ENCODE measurements at regions not wholly inside any gene's neighbourhood (a gene's known extent, or its start where the extent isn't known, plus 50 kb on each side); places are given as distances from the start of the nearest gene placed in this dataset.
"Not testable (repeated sequence)": the region's sequence is repeated elsewhere in the genome, so short reads cannot be mapped to it uniquely, and the experiment has no call there.

GRCh38 chr4:77353724-77354315, 196.8 kb downstream of the CCNG2 start:
- intact Hi-C loops (cut with DNase I; ENCODE audit: low total_unique reads); H3K27ac ChIP-seq; H3K27me3 ChIP-seq; H3K36me3 ChIP-seq; DNase-seq; H3K4me1 ChIP-seq; H3K9me3 ChIP-seq; H3K4me3 ChIP-seq: not testable (repeated sequence)
- peak in 1 of 5 experiments; percentile 39 for TF ChIP-seq CTCF (IDR thresholded peaks at IDR 0.05)
- WGBS, 2 donors (ENCODE audit: low coverage in 1 of 2), result 75% methylated on average over 4 of the region's 5 CpGs; no CpG with 5 or more reads in 1 of the 2 donors
- in situ Hi-C loops (cut with MboI; ENCODE audit: low pct_ligation_motif_present in 1 of 4, low pct_unique_long_range_greater_than_20kb in 1 of 4, low sequenced_read_pairs in 3 of 4), result loop anchor here in 2 of 4 donors (10.0 kb wide), 1 partner anchor 109 kb away; no protein-coding TSS in a partner anchor

GRCh38 chr4:77354550-77354949, 197.5 kb downstream of the CCNG2 start:
- in situ Hi-C loops (cut with MboI; ENCODE audit: low pct_ligation_motif_present in 1 of 4, low pct_unique_long_range_greater_than_20kb in 1 of 4, low sequenced_read_pairs in 3 of 4) (loop anchor here in 2 of 4 donors (10.0 kb wide), 1 partner anchor 110 kb away; no protein-coding TSS in a partner anchor), intact Hi-C loops (cut with DNase I; ENCODE audit: low total_unique reads) (no loop called here)
- TF ChIP-seq EP300 (IDR thresholded peaks at IDR 0.05; ENCODE audit: low read depth) (no peak), POLR2AphosphoS5 (IDR thresholded peaks at IDR 0.05) (no peak), POLR2A (IDR thresholded peaks at IDR 0.05) (no peak), CTCF (IDR thresholded peaks at IDR 0.05) (no peak)
- H3K4me1 ChIP-seq, result no peaks in the 10 kb centered on the region
- no peak overlapping the region for H3K4me3 ChIP-seq
- no peak overlapping the region for H3K27ac ChIP-seq
- no peaks in the 10 kb centered on the region for H3K9me3 ChIP-seq
- H3K36me3 ChIP-seq, result no peaks in the 10 kb centered on the region
- no peaks in the 10 kb centered on the region for H3K27me3 ChIP-seq
- no peak for DNase-seq
- 50% methylated on average over 1 of the region's 1 CpG; no CpG with 5 or more reads in 1 of the 2 donors for WGBS, 2 donors (ENCODE audit: low coverage in 1 of 2)

GRCh38 chr4:77355731-77356130, 198.7 kb downstream of the CCNG2 start:
- no peaks in the 10 kb centered on the region for H3K4me1 ChIP-seq
- TF ChIP-seq EP300 (IDR thresholded peaks at IDR 0.05; ENCODE audit: low read depth) (no peak), POLR2AphosphoS5 (IDR thresholded peaks at IDR 0.05) (no peak), CTCF (IDR thresholded peaks at IDR 0.05) (no peak), POLR2A (IDR thresholded peaks at IDR 0.05) (no peak)
- no peaks in the 10 kb centered on the region for H3K36me3 ChIP-seq
- no peak overlapping the region for H3K4me3 ChIP-seq
- no peaks in the 10 kb centered on the region for H3K27me3 ChIP-seq
- no peak overlapping the region for H3K27ac ChIP-seq
- WGBS, 2 donors (ENCODE audit: low coverage in 1 of 2), result 83% methylated on average over 2 of the region's 2 CpGs; no CpG with 5 or more reads in 1 of the 2 donors
- in situ Hi-C loops (cut with MboI; ENCODE audit: low pct_ligation_motif_present in 1 of 4, low pct_unique_long_range_greater_than_20kb in 1 of 4, low sequenced_read_pairs in 3 of 4), result loop anchor here in 3 of 4 donors (5.0 to 10.0 kb wide), 2 partner anchors 111 to 118 kb away; no protein-coding TSS in a partner anchor
- DNase-seq, result no peak
- H3K9me3 ChIP-seq, result no peaks in the 10 kb centered on the region
- intact Hi-C loops (cut with DNase I; ENCODE audit: low total_unique reads), result no loop called here

GRCh38 chr4:77358315-77358928, 201.4 kb downstream of the CCNG2 start:
- 73 to 93% methylated on average over 1 to 2 of the region's 2 CpGs for WGBS, 2 donors (ENCODE audit: low coverage in 1 of 2)
- no peaks in the 10 kb centered on the region for H3K9me3 ChIP-seq
- TF ChIP-seq CTCF (IDR thresholded peaks at IDR 0.05) (peak; percentile 49 to 63 (median 52)), POLR2A (IDR thresholded peaks at IDR 0.05) (no peak)
- intact Hi-C loops (cut with DNase I; ENCODE audit: low total_unique reads), result no loop called here
- no peak for DNase-seq
- no peaks in the 10 kb centered on the region for H3K4me1 ChIP-seq
- no peak overlapping the region for H3K27ac ChIP-seq
- no peaks in the 10 kb centered on the region for H3K27me3 ChIP-seq
- in situ Hi-C loops (cut with MboI; ENCODE audit: low pct_ligation_motif_present in 1 of 4, low pct_unique_long_range_greater_than_20kb in 1 of 4, low sequenced_read_pairs in 3 of 4), result loop anchor here in 3 of 4 donors (5.0 to 10.0 kb wide), 2 partner anchors 114 to 121 kb away; no protein-coding TSS in a partner anchor
- H3K4me3 ChIP-seq, result no peak overlapping the region
- H3K36me3 ChIP-seq, result no peaks in the 10 kb centered on the region
